Hippocampal formation (tissue), 2 donors: ENCODE measurements at regions not wholly inside any gene's neighbourhood (a gene's known extent, or its start where the extent isn't known, plus 50 kb on each side); places are given as distances from the start of the nearest gene placed in this dataset.

ENCODE experiments used
- DNase-seq, 2 donors: peaks; one replicate each; lab custom pipeline; 2025; lab: John Stamatoyannopoulos, UW

GRCh38 chr10:81784111-81784597, 90.8 kb upstream of the NRG3 start:
- DNase-seq: no peak

- no peak for DNase-seq
Measured at GRCh38 chr10:81792729-81793128, 82.3 kb upstream of the NRG3 start.

GRCh38 chr10:81806842-81807241, 68.2 kb upstream of the NRG3 start:
- no peak for DNase-seq

GRCh38 chr10:81814842-81815241, 60.2 kb upstream of the NRG3 start:
- no peak for DNase-seq

- DNase-seq: no peak
Measured at GRCh38 chr10:81817596-81818170, 57.3 kb upstream of the NRG3 start.

GRCh38 chr10:81820418-81820817, 54.6 kb upstream of the NRG3 start:
- DNase-seq: no peak
